Stomach (tissue), 4 donors: ENCODE measurements at regions not wholly inside any gene's neighbourhood (a gene's known extent, or its start where the extent isn't known, plus 50 kb on each side); places are given as distances from the start of the nearest gene placed in this dataset.

Experiments used
- CTCF ChIP-seq, 7 experiments: fragments of 450-650 bp in 4 of 7; fragments of 200-600 bp in 3 of 7; sonication (generic) in 3 of 7; IDR thresholded peaks; one replicate each; pipeline ENCODE4 v1.5.1; 2016 to 2019; ENCODE audit warnings: antibody characterized with exemption in 7 of 7, control low read depth in 2 of 7, mild to moderate bottlenecking in 1 of 7
- POLR2AphosphoS5 ChIP-seq, 3 donors: sonication (generic); formaldehyde crosslinking; IDR thresholded peaks; one replicate each; pipeline ENCODE4 v1.6.1; 2016; ENCODE audit warnings: antibody characterized with exemption in 3 of 3

GRCh38 chr13:34696296-34696695 lies 245.8 kb upstream of the NBEA start:
- TF ChIP-seq CTCF (IDR thresholded peaks at IDR 0.05), result no peak
- TF ChIP-seq POLR2AphosphoS5 (IDR thresholded peaks at IDR 0.05), result no peak
